CD4-positive, alpha-beta memory T cell (primary cell): ENCODE measurements at regions not wholly inside any gene's neighbourhood (a gene's known extent, or its start where the extent isn't known, plus 50 kb on each side); places are given as distances from the start of the nearest gene placed in this dataset.

Experiments used
- CTCF ChIA-PET: fragments of 350-600 bp; sonication (Branson Sonifier 250); formaldehyde crosslinking; loops from one replicate; lab custom pipeline; 2021; ENCODE audit warnings: inconsistent platforms; ENCODE audit not compliant: partially characterized antibody; lab: Charles Lee
- POLR2A ChIA-PET: fragments of 350-600 bp; sonication (Branson Sonifier 250); formaldehyde crosslinking; loops from one replicate; lab custom pipeline; 2021; ENCODE audit not compliant: partially characterized antibody; lab: Charles Lee
- DNase-seq, 5 donors: peaks; one replicate each; pipeline versions ENCODE4 v3.0.0 to v3.0.0-alpha.2; 2020 to 2022; ENCODE audit warnings: mixed read lengths in 1 of 5
- H3K27ac ChIP-seq: one replicate; pipeline ENCODE4 v1.7.0; 2013; ENCODE audit warnings: low read depth, low read length
- H3K27me3 ChIP-seq: 2 replicates; pipeline ENCODE4 v1.7.0; 2013; ENCODE audit warnings: mild to moderate bottlenecking, low read length, moderate library complexity; ENCODE audit not compliant: insufficient read depth
- H3K36me3 ChIP-seq: 2 replicates; pipeline ENCODE4 v1.7.0; 2013; ENCODE audit warnings: mild to moderate bottlenecking, low read length, moderate library complexity; ENCODE audit not compliant: insufficient read depth
- H3K4me1 ChIP-seq: 2 replicates; pipeline ENCODE4 v1.7.0; 2013; ENCODE audit warnings: mild to moderate bottlenecking, low read length, moderate library complexity; ENCODE audit not compliant: insufficient read depth
- H3K4me3 ChIP-seq, 2 donors: one replicate each; pipeline ENCODE4 v1.7.0; 2013; ENCODE audit warnings: low read length in 2 of 2, mild to moderate bottlenecking in 1 of 2
- H3K9me3 ChIP-seq, 2 donors: one replicate each; pipeline ENCODE4 v1.7.0; 2013; ENCODE audit warnings: low read length in 2 of 2, control low read depth in 1 of 2; ENCODE audit not compliant: control insufficient read depth in 1 of 2
- H3K27ac Mint-ChIP-seq, 7 donors: one replicate each; pipeline ENCODE4 v1.8.0; 2020 to 2021; ENCODE audit warnings: mixed read lengths in 7 of 7, mild to moderate bottlenecking in 6 of 7, inconsistent platforms in 3 of 7, moderate library complexity in 3 of 7
- H3K27me3 Mint-ChIP-seq, 2 donors: one replicate each; pipeline ENCODE4 v1.8.0; 2020 to 2021; ENCODE audit warnings: mixed read lengths in 2 of 2
- H3K36me3 Mint-ChIP-seq, 2 donors: one replicate each; pipeline ENCODE4 v1.8.0; 2020 to 2021; ENCODE audit warnings: mixed read lengths in 2 of 2, inconsistent platforms in 1 of 2, mild to moderate bottlenecking in 1 of 2
- H3K4me1 Mint-ChIP-seq, 4 donors: one replicate each; pipeline ENCODE4 v1.8.0; 2020 to 2021; ENCODE audit warnings: mixed read lengths in 4 of 4, mild to moderate bottlenecking in 1 of 4
- H3K4me3 Mint-ChIP-seq, 8 donors: one replicate each; pipeline ENCODE4 v1.8.0; 2020 to 2021; ENCODE audit warnings: mixed read lengths in 8 of 8, mild to moderate bottlenecking in 7 of 8, moderate library complexity in 6 of 8, inconsistent platforms in 3 of 8
- H3K9me3 Mint-ChIP-seq, 8 donors: one replicate each; pipeline ENCODE4 v1.8.0; 2020 to 2021; ENCODE audit warnings: mixed read lengths in 8 of 8, mild to moderate bottlenecking in 5 of 8, inconsistent platforms in 3 of 8, moderate library complexity in 1 of 8
- intact Hi-C: fragments of 100-400 bp; cut with micrococcal nuclease; formaldehyde crosslinking; loops from one replicate; pipeline ENCODE4 v1.15.1; 2023

- no peak for DNase-seq
- Mint-ChIP-seq H3K9me3 (peaks cover 2 to 14% (median 5%) of the 10 kb centered on the region in 8 donors), H3K4me1 (no peaks in the 10 kb centered on the region), H3K36me3 (no peaks in the 10 kb centered on the region), H3K4me3 (no peak overlapping the region), H3K27ac (no peak overlapping the region), H3K27me3 (no peaks in the 10 kb centered on the region)
- Histone ChIP-seq H3K27ac (no peak overlapping the region), H3K9me3 (no peaks in the 10 kb centered on the region), H3K27me3 (no peaks in the 10 kb centered on the region), H3K4me3 (no peak overlapping the region), H3K36me3 (no peaks in the 10 kb centered on the region), H3K4me1 (no peaks in the 10 kb centered on the region)
- intact Hi-C loops, result no loop called here
- ChIA-PET POLR2A (no interaction called here), CTCF (no interaction called here)
Measured at GRCh38 chr3:74763830-74764229, 149.4 kb upstream of the CNTN3 start.

- DNase-seq, result no peak
- CTCF ChIA-PET, result no interaction called here
- intact Hi-C loops, result no loop called here
- Mint-ChIP-seq H3K9me3 (peaks cover 0 to 26% (median 11%) of the 10 kb centered on the region in 8 donors), H3K27me3 (no peaks in the 10 kb centered on the region), H3K4me3 (no peak overlapping the region), H3K27ac (no peak overlapping the region), H3K36me3 (no peaks in the 10 kb centered on the region), H3K4me1 (no peaks in the 10 kb centered on the region)
- no peaks in the 10 kb centered on the region for H3K36me3 ChIP-seq
- H3K4me3 ChIP-seq, result no peak overlapping the region
- H3K9me3 ChIP-seq, result no peaks in the 10 kb centered on the region
- no peak overlapping the region for H3K27ac ChIP-seq
- POLR2A ChIA-PET, result no interaction called here
- H3K27me3 ChIP-seq, result no peaks in the 10 kb centered on the region
- H3K4me1 ChIP-seq, result no peaks in the 10 kb centered on the region
Measured at GRCh38 chr3:74756674-74757073, 142.2 kb upstream of the CNTN3 start.

- Histone ChIP-seq H3K4me1 (no peaks in the 10 kb centered on the region), H3K9me3 (no peaks in the 10 kb centered on the region), H3K36me3 (no peaks in the 10 kb centered on the region), H3K27ac (no peak overlapping the region), H3K4me3 (no peak overlapping the region), H3K27me3 (no peaks in the 10 kb centered on the region)
- Mint-ChIP-seq H3K36me3 (no peaks in the 10 kb centered on the region), H3K27me3 (no peaks in the 10 kb centered on the region), H3K4me1 (no peaks in the 10 kb centered on the region), H3K9me3 (peaks cover 0 to 29% (median 6%) of the 10 kb centered on the region in 8 donors), H3K4me3 (no peak overlapping the region), H3K27ac (no peak overlapping the region)
- ChIA-PET POLR2A (no interaction called here), CTCF (no interaction called here)
- DNase-seq, result no peak
- intact Hi-C loops, result no loop called here
Measured at GRCh38 chr3:74752290-74752689, 137.8 kb upstream of the CNTN3 start.

GRCh38 chr3:74751775-74752174, 137.3 kb upstream of the CNTN3 start:
- POLR2A ChIA-PET, result no interaction called here
- no peaks in the 10 kb centered on the region for H3K27me3 ChIP-seq
- intact Hi-C loops, result no loop called here
- no peak overlapping the region for H3K4me3 ChIP-seq
- no peaks in the 10 kb centered on the region for H3K4me1 ChIP-seq
- H3K9me3 Mint-ChIP-seq, result peaks cover 0 to 27% (median 11%) of the 10 kb centered on the region in 8 donors
- no peak overlapping the region for H3K27ac ChIP-seq
- H3K36me3 ChIP-seq, result no peaks in the 10 kb centered on the region
- CTCF ChIA-PET, result no interaction called here
- no peaks in the 10 kb centered on the region for H3K4me1 Mint-ChIP-seq
- H3K4me3 Mint-ChIP-seq, result no peak overlapping the region
- H3K27me3 Mint-ChIP-seq, result no peaks in the 10 kb centered on the region
- H3K27ac Mint-ChIP-seq, result no peak overlapping the region
- no peaks in the 10 kb centered on the region for H3K36me3 Mint-ChIP-seq
- H3K9me3 ChIP-seq, result no peaks in the 10 kb centered on the region
- DNase-seq, result no peak

GRCh38 chr3:74750901-74751300, 136.4 kb upstream of the CNTN3 start:
- H3K27ac Mint-ChIP-seq, result no peak overlapping the region
- no peaks in the 10 kb centered on the region for H3K27me3 ChIP-seq

GRCh38 chr3:74739242-74739641, 124.8 kb upstream of the CNTN3 start:
- intact Hi-C loops, result no loop called here
- ChIA-PET POLR2A (no interaction called here), CTCF (no interaction called here)
- Histone ChIP-seq H3K9me3 (no peaks in the 10 kb centered on the region), H3K27ac (no peak overlapping the region), H3K4me3 (no peak overlapping the region), H3K4me1 (no peaks in the 10 kb centered on the region), H3K36me3 (no peaks in the 10 kb centered on the region), H3K27me3 (no peaks in the 10 kb centered on the region)
- H3K36me3 Mint-ChIP-seq, result no peaks in the 10 kb centered on the region
- no peak overlapping the region for H3K4me3 Mint-ChIP-seq
- H3K4me1 Mint-ChIP-seq, result no peaks in the 10 kb centered on the region
- no peak for DNase-seq
- H3K27me3 Mint-ChIP-seq, result no peaks in the 10 kb centered on the region
- H3K27ac Mint-ChIP-seq, result no peak overlapping the region
- peaks cover 2 to 20% (median 6%) of the 10 kb centered on the region in 8 donors for H3K9me3 Mint-ChIP-seq

More at GRCh38 chr3:74750901-74751300, 136.4 kb upstream of the CNTN3 start:
- Histone ChIP-seq H3K4me1 (no peaks in the 10 kb centered on the region), H3K4me3 (no peak overlapping the region), H3K27ac (no peak overlapping the region), H3K36me3 (no peaks in the 10 kb centered on the region), H3K9me3 (no peaks in the 10 kb centered on the region)
- Mint-ChIP-seq H3K9me3 (peaks cover 0 to 29% (median 15%) of the 10 kb centered on the region in 8 donors), H3K4me3 (no peak overlapping the region), H3K36me3 (no peaks in the 10 kb centered on the region), H3K4me1 (no peaks in the 10 kb centered on the region), H3K27me3 (no peaks in the 10 kb centered on the region)
- DNase-seq, result no peak
- ChIA-PET CTCF (no interaction called here), POLR2A (no interaction called here)
- intact Hi-C loops, result no loop called here

GRCh38 chr3:74722211-74722610, 107.8 kb upstream of the CNTN3 start:
- intact Hi-C loops, result no loop called here
- Mint-ChIP-seq H3K27me3 (no peaks in the 10 kb centered on the region), H3K36me3 (no peaks in the 10 kb centered on the region), H3K27ac (no peak overlapping the region), H3K4me1 (no peaks in the 10 kb centered on the region), H3K9me3 (peaks cover 0 to 15% (median 11%) of the 10 kb centered on the region in 8 donors), H3K4me3 (no peak overlapping the region)
- Histone ChIP-seq H3K27ac (no peak overlapping the region), H3K27me3 (no peaks in the 10 kb centered on the region), H3K4me1 (no peaks in the 10 kb centered on the region), H3K36me3 (no peaks in the 10 kb centered on the region), H3K4me3 (no peak overlapping the region), H3K9me3 (peaks cover 0 to 3% of the 10 kb centered on the region in 2 donors)
- CTCF ChIA-PET, result no interaction called here
- POLR2A ChIA-PET, result no interaction called here
- no peak for DNase-seq

GRCh38 chr3:74713977-74714376, 99.5 kb upstream of the CNTN3 start:
- no peaks in the 10 kb centered on the region for H3K27me3 Mint-ChIP-seq
- Histone ChIP-seq H3K36me3 (no peaks in the 10 kb centered on the region), H3K4me1 (no peaks in the 10 kb centered on the region), H3K9me3 (no peaks in the 10 kb centered on the region), H3K27me3 (no peaks in the 10 kb centered on the region), H3K27ac (no peak overlapping the region), H3K4me3 (no peak overlapping the region)
- no peaks in the 10 kb centered on the region for H3K4me1 Mint-ChIP-seq
- DNase-seq, result no peak
- no peak overlapping the region for H3K27ac Mint-ChIP-seq
- H3K36me3 Mint-ChIP-seq, result no peaks in the 10 kb centered on the region
- ChIA-PET CTCF (no interaction called here), POLR2A (no interaction called here)
- no peak overlapping the region for H3K4me3 Mint-ChIP-seq
- H3K9me3 Mint-ChIP-seq, result peaks cover 10 to 38% (median 16%) of the 10 kb centered on the region in 8 donors
- intact Hi-C loops, result no loop called here
